HL-60 (cell line): ENCODE measurements at regions not wholly inside any gene's neighbourhood (a gene's known extent, or its start where the extent isn't known, plus 50 kb on each side); places are given as distances from the start of the nearest gene placed in this dataset.

Source experiments
- DNase-seq, 2 experiments: peaks; one replicate each; pipeline ENCODE4 v3.0.0-alpha.2; 2010 to 2020; ENCODE audit warnings: low read depth in 1 of 2, low spot score in 1 of 2
- H3K27ac ChIP-seq: fragments of 250-450 bp; sonication (Bioruptor Pico); replicated peaks from 2 replicates; pipeline ENCODE4 v1.5.1; 2020; ENCODE audit warnings: mild to moderate bottlenecking, moderate library complexity
- H3K27me3 ChIP-seq: fragments of 250-450 bp; sonication (Bioruptor Pico); 2 replicates; pipeline ENCODE4 v1.5.1; 2021; ENCODE audit warnings: mild to moderate bottlenecking, moderate library complexity; ENCODE audit not compliant: insufficient read depth, poor library complexity, severe bottlenecking
- H3K4me3 ChIP-seq: replicated peaks from 2 replicates; pipeline ENCODE4 v1.5.1; 2011; ENCODE audit warnings: mild to moderate bottlenecking, control low read depth, low read length; ENCODE audit not compliant: insufficient read depth
- GABPA ChIP-seq: IDR thresholded peaks from 2 replicates; pipeline ENCODE4 v1.6.1; 2012; ENCODE audit warnings: low read depth
- POLR2AphosphoS5 ChIP-seq: IDR thresholded peaks from 2 replicates; pipeline ENCODE4 v1.6.1; 2012; ENCODE audit warnings: low read depth
- SPI1 ChIP-seq: IDR thresholded peaks from 2 replicates; pipeline ENCODE4 v1.6.1; 2012; ENCODE audit warnings: low read depth, mild to moderate bottlenecking, borderline replicate concordance
- TF ChIP-seq, protein P1 (sequence below): IDR thresholded peaks from one replicate; pipeline ENCODE4 v1.5.1; 2011; ENCODE audit warnings: low read length, control low read depth, inconsistent platforms; ENCODE audit not compliant: insufficient read depth
- TF ChIP-seq, protein P2 (sequence below): IDR thresholded peaks from 2 replicates; pipeline ENCODE4 v1.6.1; 2012; ENCODE audit warnings: low read depth; ENCODE audit not compliant: insufficient replicate concordance

DNA sequence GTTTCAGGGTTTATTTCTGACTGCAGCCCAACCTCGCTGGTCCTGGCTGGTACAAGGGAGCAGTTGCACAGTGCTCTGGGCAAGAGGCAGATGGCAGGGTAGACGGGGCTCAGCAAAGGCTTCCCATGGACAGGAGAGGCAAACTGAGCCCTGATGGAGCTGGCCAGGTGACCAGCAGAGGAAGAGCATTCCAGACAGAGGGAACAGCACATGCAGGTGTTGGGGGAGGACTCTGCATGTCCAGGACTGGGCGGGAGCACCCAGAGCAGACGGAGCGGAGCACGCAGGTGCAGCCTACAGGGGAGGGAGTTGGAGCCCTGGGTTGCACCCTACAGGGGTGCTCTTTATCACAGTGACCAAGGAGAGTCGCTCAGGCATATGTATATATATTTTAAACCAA is 285.3 kb downstream of the FOXL1 start:
- Histone ChIP-seq H3K27ac (no peak overlapping the region), H3K4me3 (no peak overlapping the region), H3K27me3 (no peaks in the 10 kb centered on the region)
- no peak for TF ChIP-seq GABPA
- TF ChIP-seq SPI1, result no peak
- TF ChIP-seq, protein P1, sequence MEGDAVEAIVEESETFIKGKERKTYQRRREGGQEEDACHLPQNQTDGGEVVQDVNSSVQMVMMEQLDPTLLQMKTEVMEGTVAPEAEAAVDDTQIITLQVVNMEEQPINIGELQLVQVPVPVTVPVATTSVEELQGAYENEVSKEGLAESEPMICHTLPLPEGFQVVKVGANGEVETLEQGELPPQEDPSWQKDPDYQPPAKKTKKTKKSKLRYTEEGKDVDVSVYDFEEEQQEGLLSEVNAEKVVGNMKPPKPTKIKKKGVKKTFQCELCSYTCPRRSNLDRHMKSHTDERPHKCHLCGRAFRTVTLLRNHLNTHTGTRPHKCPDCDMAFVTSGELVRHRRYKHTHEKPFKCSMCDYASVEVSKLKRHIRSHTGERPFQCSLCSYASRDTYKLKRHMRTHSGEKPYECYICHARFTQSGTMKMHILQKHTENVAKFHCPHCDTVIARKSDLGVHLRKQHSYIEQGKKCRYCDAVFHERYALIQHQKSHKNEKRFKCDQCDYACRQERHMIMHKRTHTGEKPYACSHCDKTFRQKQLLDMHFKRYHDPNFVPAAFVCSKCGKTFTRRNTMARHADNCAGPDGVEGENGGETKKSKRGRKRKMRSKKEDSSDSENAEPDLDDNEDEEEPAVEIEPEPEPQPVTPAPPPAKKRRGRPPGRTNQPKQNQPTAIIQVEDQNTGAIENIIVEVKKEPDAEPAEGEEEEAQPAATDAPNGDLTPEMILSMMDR, result no peak
- TF ChIP-seq POLR2AphosphoS5, result no peak
- TF ChIP-seq, protein P2, sequence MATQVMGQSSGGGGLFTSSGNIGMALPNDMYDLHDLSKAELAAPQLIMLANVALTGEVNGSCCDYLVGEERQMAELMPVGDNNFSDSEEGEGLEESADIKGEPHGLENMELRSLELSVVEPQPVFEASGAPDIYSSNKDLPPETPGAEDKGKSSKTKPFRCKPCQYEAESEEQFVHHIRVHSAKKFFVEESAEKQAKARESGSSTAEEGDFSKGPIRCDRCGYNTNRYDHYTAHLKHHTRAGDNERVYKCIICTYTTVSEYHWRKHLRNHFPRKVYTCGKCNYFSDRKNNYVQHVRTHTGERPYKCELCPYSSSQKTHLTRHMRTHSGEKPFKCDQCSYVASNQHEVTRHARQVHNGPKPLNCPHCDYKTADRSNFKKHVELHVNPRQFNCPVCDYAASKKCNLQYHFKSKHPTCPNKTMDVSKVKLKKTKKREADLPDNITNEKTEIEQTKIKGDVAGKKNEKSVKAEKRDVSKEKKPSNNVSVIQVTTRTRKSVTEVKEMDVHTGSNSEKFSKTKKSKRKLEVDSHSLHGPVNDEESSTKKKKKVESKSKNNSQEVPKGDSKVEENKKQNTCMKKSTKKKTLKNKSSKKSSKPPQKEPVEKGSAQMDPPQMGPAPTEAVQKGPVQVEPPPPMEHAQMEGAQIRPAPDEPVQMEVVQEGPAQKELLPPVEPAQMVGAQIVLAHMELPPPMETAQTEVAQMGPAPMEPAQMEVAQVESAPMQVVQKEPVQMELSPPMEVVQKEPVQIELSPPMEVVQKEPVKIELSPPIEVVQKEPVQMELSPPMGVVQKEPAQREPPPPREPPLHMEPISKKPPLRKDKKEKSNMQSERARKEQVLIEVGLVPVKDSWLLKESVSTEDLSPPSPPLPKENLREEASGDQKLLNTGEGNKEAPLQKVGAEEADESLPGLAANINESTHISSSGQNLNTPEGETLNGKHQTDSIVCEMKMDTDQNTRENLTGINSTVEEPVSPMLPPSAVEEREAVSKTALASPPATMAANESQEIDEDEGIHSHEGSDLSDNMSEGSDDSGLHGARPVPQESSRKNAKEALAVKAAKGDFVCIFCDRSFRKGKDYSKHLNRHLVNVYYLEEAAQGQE, result no peak
- no peak for DNase-seq

DNA sequence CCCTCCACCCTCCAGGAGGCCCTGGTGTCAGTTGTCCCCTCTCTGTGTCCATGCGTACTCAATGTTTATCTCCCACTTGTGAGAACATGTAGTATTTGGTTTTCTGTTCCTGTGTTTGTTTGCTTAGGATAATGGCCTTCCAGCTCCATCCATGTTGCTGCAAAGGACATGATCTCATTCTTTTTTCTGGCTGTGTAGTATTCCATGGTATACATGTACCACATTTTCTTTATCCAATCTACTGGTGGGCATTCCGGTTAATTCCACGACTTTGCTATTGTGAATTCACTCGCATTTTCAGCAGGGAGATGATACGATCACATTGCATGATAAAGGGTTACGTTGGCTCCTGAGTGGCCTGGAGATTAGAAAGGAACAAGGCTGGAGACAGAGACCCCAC is 286.2 kb downstream of the FOXL1 start:
- TF ChIP-seq SPI1 (no peak), GABPA (no peak), POLR2AphosphoS5 (no peak)
- TF ChIP-seq, protein P2, result no peak
- TF ChIP-seq, protein P1, result no peak
- H3K27ac ChIP-seq, result no peak overlapping the region
- no peak overlapping the region for H3K4me3 ChIP-seq
- H3K27me3 ChIP-seq, result no peaks in the 10 kb centered on the region
- no peak for DNase-seq

DNA sequence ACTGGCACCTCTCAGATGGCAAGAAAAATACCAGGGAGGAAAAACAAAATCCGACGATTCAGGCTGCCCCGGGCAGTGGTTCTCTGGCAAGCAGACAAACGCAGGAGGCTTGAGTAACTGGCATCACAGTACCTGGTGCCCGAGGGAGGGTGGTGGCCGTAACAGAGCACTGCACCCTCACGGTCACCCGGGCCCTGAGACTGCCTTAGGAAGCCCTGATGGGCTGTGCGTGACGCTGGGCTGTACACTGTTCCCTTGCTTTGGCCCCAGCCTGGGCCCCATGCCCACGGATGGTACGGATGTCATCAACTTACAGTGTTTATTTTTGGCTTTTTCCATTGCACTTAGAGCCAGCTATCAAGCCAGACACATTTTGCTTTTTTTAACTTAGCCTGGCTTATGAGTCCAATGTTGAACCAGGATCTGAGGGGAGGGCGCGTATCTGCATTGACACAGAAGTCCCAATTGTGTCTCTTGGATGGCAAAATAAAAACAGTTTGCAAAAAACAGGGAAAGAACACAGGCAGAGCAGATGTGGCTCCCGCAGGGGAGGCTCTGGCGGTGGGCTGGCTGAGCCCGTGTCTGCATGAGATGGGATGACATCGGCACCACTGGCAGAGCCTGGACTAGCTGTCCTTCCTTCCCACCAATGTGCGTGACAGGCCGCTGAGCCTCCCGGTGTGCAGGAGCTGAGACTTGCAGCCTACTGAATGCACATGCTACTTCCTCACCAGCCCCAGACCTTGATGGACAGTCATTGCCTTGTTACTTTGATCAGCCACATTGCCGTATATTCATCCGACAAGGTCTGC is 287.7 kb downstream of the FOXL1 start:
- Histone ChIP-seq H3K27ac (no peak overlapping the region), H3K4me3 (no peak overlapping the region), H3K27me3 (no peaks in the 10 kb centered on the region)
- TF ChIP-seq GABPA (no peak), SPI1 (no peak), POLR2AphosphoS5 (no peak)
- TF ChIP-seq, protein P2, result no peak
- TF ChIP-seq, protein P1, result no peak
- DNase-seq, result no peak
